ENCODE measurements at regions not wholly inside any gene's neighbourhood (a gene's known extent, or its start where the extent isn't known, plus 50 kb on each side); places are given as distances from the start of the nearest gene placed in this dataset.

GRCh38 chr11:70828593-70829082 lies 423.7 kb downstream of the SHANK2 start:
- Histone ChIP-seq H3K36me3 (ENCODE audit: control insufficient read depth, insufficient read depth, low read length) (no peaks in the 10 kb centered on the region), H3K4me3 (ENCODE audit: low read depth, low read length) (no peak overlapping the region), H3K4me1 (ENCODE audit: control insufficient read depth, insufficient read depth, low read length) (peaks cover 20% of the 10 kb centered on the region), H3K27me3 (ENCODE audit: control insufficient read depth, insufficient read depth, low read length) (peaks cover 37% of the 10 kb centered on the region; the same call in 1 of the 2 replicates), H3K9ac (ENCODE audit: low read length) (no peak overlapping the region), H3K9me3 (ENCODE audit: control insufficient read depth, insufficient read depth, low read depth, low read length) (no peaks in the 10 kb centered on the region), H3K27ac (ENCODE audit: low read depth, low read length) (no peak overlapping the region)

- no peak overlapping the region for H3K9ac ChIP-seq (ENCODE audit: low read length)
- no peaks in the 10 kb centered on the region for H3K9me3 ChIP-seq (ENCODE audit: control insufficient read depth, insufficient read depth, low read depth, low read length)
- peaks cover 22% of the 10 kb centered on the region for H3K4me1 ChIP-seq (ENCODE audit: control insufficient read depth, insufficient read depth, low read length)
- H3K36me3 ChIP-seq (ENCODE audit: control insufficient read depth, insufficient read depth, low read length): no peaks in the 10 kb centered on the region
- no peak overlapping the region for H3K4me3 ChIP-seq (ENCODE audit: low read depth, low read length)
- H3K27me3 ChIP-seq (ENCODE audit: control insufficient read depth, insufficient read depth, low read length): peaks cover 30% of the 10 kb centered on the region; the same call in 1 of the 2 replicates
- no peak overlapping the region for H3K27ac ChIP-seq (ENCODE audit: low read depth, low read length)
These were observed 423.1 kb downstream of the SHANK2 start for GRCh38 chr11:70829134-70829885.

GRCh38 chr11:70829886-70830272 lies 422.5 kb downstream of the SHANK2 start:
- peaks cover 24% of the 10 kb centered on the region; the same call in 1 of the 2 replicates for H3K27me3 ChIP-seq (ENCODE audit: control insufficient read depth, insufficient read depth, low read length)
- H3K27ac ChIP-seq (ENCODE audit: low read depth, low read length): no peak overlapping the region
- no peaks in the 10 kb centered on the region for H3K36me3 ChIP-seq (ENCODE audit: control insufficient read depth, insufficient read depth, low read length)
- H3K9me3 ChIP-seq (ENCODE audit: control insufficient read depth, insufficient read depth, low read depth, low read length): no peaks in the 10 kb centered on the region
- H3K4me1 ChIP-seq (ENCODE audit: control insufficient read depth, insufficient read depth, low read length): peaks cover 21% of the 10 kb centered on the region
- H3K9ac ChIP-seq (ENCODE audit: low read length): no peak overlapping the region
- no peak overlapping the region for H3K4me3 ChIP-seq (ENCODE audit: low read depth, low read length)

GRCh38 chr11:70833011-70833410 lies 419.4 kb downstream of the SHANK2 start:
- Histone ChIP-seq H3K27me3 (ENCODE audit: control insufficient read depth, insufficient read depth, low read length) (no peaks in the 10 kb centered on the region), H3K9ac (ENCODE audit: low read length) (no peak overlapping the region), H3K4me3 (ENCODE audit: low read depth, low read length) (no peak overlapping the region), H3K27ac (ENCODE audit: low read depth, low read length) (no peak overlapping the region), H3K36me3 (ENCODE audit: control insufficient read depth, insufficient read depth, low read length) (no peaks in the 10 kb centered on the region), H3K9me3 (ENCODE audit: control insufficient read depth, insufficient read depth, low read depth, low read length) (peaks cover 1% of the 10 kb centered on the region; the same call in 1 of the 2 replicates), H3K4me1 (ENCODE audit: control insufficient read depth, insufficient read depth, low read length) (peaks cover 11% of the 10 kb centered on the region; the same call in 1 of the 2 replicates)

- Histone ChIP-seq H3K27ac (ENCODE audit: low read depth, low read length) (no peak overlapping the region), H3K36me3 (ENCODE audit: control insufficient read depth, insufficient read depth, low read length) (no peaks in the 10 kb centered on the region), H3K4me3 (ENCODE audit: low read depth, low read length) (no peak overlapping the region), H3K4me1 (ENCODE audit: control insufficient read depth, insufficient read depth, low read length) (peaks cover 11% of the 10 kb centered on the region; the same call in 1 of the 2 replicates), H3K9me3 (ENCODE audit: control insufficient read depth, insufficient read depth, low read depth, low read length) (peaks cover 2% of the 10 kb centered on the region; the same call in 1 of the 2 replicates), H3K9ac (ENCODE audit: low read length) (no peak overlapping the region), H3K27me3 (ENCODE audit: control insufficient read depth, insufficient read depth, low read length) (no peaks in the 10 kb centered on the region)
These were observed 418.8 kb downstream of the SHANK2 start for GRCh38 chr11:70833554-70833953.

- no peak overlapping the region for H3K27ac ChIP-seq (ENCODE audit: low read depth, low read length)
- H3K9ac ChIP-seq (ENCODE audit: low read length): no peak overlapping the region
- H3K4me3 ChIP-seq (ENCODE audit: low read depth, low read length): no peak overlapping the region; the same call in 1 of the 2 replicates
- H3K4me1 ChIP-seq (ENCODE audit: control insufficient read depth, insufficient read depth, low read length): peaks cover 11% of the 10 kb centered on the region; the same call in 1 of the 2 replicates
- H3K36me3 ChIP-seq (ENCODE audit: control insufficient read depth, insufficient read depth, low read length): no peaks in the 10 kb centered on the region
- H3K9me3 ChIP-seq (ENCODE audit: control insufficient read depth, insufficient read depth, low read depth, low read length): peaks cover 2% of the 10 kb centered on the region; the same call in 1 of the 2 replicates
- no peaks in the 10 kb centered on the region for H3K27me3 ChIP-seq (ENCODE audit: control insufficient read depth, insufficient read depth, low read length)
These were observed 418.0 kb downstream of the SHANK2 start for GRCh38 chr11:70834277-70834940.

- Histone ChIP-seq H3K9ac (ENCODE audit: low read length) (no peak overlapping the region), H3K27me3 (ENCODE audit: control insufficient read depth, insufficient read depth, low read length) (no peaks in the 10 kb centered on the region), H3K27ac (ENCODE audit: low read depth, low read length) (no peak overlapping the region), H3K36me3 (ENCODE audit: control insufficient read depth, insufficient read depth, low read length) (no peaks in the 10 kb centered on the region), H3K4me1 (ENCODE audit: control insufficient read depth, insufficient read depth, low read length) (peaks cover 11% of the 10 kb centered on the region; the same call in 1 of the 2 replicates), H3K9me3 (ENCODE audit: control insufficient read depth, insufficient read depth, low read depth, low read length) (peaks cover 2% of the 10 kb centered on the region; the same call in 1 of the 2 replicates), H3K4me3 (ENCODE audit: low read depth, low read length) (no peak overlapping the region)
These were observed 417.3 kb downstream of the SHANK2 start for GRCh38 chr11:70834984-70835560.

GRCh38 chr11:70836071-70836470 lies 416.3 kb downstream of the SHANK2 start:
- H3K9me3 ChIP-seq (ENCODE audit: control insufficient read depth, insufficient read depth, low read depth, low read length): peaks cover 2% of the 10 kb centered on the region; the same call in 1 of the 2 replicates
- no peaks in the 10 kb centered on the region for H3K27me3 ChIP-seq (ENCODE audit: control insufficient read depth, insufficient read depth, low read length)
- H3K27ac ChIP-seq (ENCODE audit: low read depth, low read length): no peak overlapping the region
- H3K36me3 ChIP-seq (ENCODE audit: control insufficient read depth, insufficient read depth, low read length): no peaks in the 10 kb centered on the region
- H3K9ac ChIP-seq (ENCODE audit: low read length): no peak overlapping the region
- no peak overlapping the region for H3K4me3 ChIP-seq (ENCODE audit: low read depth, low read length)
- peaks cover 11% of the 10 kb centered on the region; the same call in 1 of the 2 replicates for H3K4me1 ChIP-seq (ENCODE audit: control insufficient read depth, insufficient read depth, low read length)

- no peaks in the 10 kb centered on the region for H3K36me3 ChIP-seq (ENCODE audit: control insufficient read depth, insufficient read depth, low read length)
- no peak overlapping the region for H3K27ac ChIP-seq (ENCODE audit: low read depth, low read length)
- H3K9ac ChIP-seq (ENCODE audit: low read length): no peak overlapping the region
- no peaks in the 10 kb centered on the region for H3K27me3 ChIP-seq (ENCODE audit: control insufficient read depth, insufficient read depth, low read length)
- peaks cover 2% of the 10 kb centered on the region; the same call in 1 of the 2 replicates for H3K9me3 ChIP-seq (ENCODE audit: control insufficient read depth, insufficient read depth, low read depth, low read length)
- H3K4me1 ChIP-seq (ENCODE audit: control insufficient read depth, insufficient read depth, low read length): peaks cover 11% of the 10 kb centered on the region; the same call in 1 of the 2 replicates
- no peak overlapping the region for H3K4me3 ChIP-seq (ENCODE audit: low read depth, low read length)
These were observed 414.2 kb downstream of the SHANK2 start for GRCh38 chr11:70838198-70838597.

GRCh38 chr11:70839851-70840250 lies 412.5 kb downstream of the SHANK2 start:
- H3K9ac ChIP-seq (ENCODE audit: low read length): no peak overlapping the region
- H3K9me3 ChIP-seq (ENCODE audit: control insufficient read depth, insufficient read depth, low read depth, low read length): peaks cover 2% of the 10 kb centered on the region; the same call in 1 of the 2 replicates
- H3K4me3 ChIP-seq (ENCODE audit: low read depth, low read length): no peak overlapping the region
- H3K36me3 ChIP-seq (ENCODE audit: control insufficient read depth, insufficient read depth, low read length): no peaks in the 10 kb centered on the region
- H3K4me1 ChIP-seq (ENCODE audit: control insufficient read depth, insufficient read depth, low read length): peaks cover 3% of the 10 kb centered on the region; the same call in 1 of the 2 replicates
- H3K27ac ChIP-seq (ENCODE audit: low read depth, low read length): no peak overlapping the region
- no peaks in the 10 kb centered on the region for H3K27me3 ChIP-seq (ENCODE audit: control insufficient read depth, insufficient read depth, low read length)

All from HUES6 (cell line).